HG02678 (cell line): ENCODE measurements at regions not wholly inside any gene's neighbourhood (a gene's known extent, or its start where the extent isn't known, plus 50 kb on each side); places are given as distances from the start of the nearest gene placed in this dataset.

ENCODE experiments used
- ATAC-seq: cut with Tn5 transposase; IDR thresholded peaks from one replicate; pipeline ENCODE4 v1.9.1; 2021; ENCODE audit warnings: mild to moderate bottlenecking, moderate library complexity; ENCODE audit not compliant: unreplicated experiment

DNA sequence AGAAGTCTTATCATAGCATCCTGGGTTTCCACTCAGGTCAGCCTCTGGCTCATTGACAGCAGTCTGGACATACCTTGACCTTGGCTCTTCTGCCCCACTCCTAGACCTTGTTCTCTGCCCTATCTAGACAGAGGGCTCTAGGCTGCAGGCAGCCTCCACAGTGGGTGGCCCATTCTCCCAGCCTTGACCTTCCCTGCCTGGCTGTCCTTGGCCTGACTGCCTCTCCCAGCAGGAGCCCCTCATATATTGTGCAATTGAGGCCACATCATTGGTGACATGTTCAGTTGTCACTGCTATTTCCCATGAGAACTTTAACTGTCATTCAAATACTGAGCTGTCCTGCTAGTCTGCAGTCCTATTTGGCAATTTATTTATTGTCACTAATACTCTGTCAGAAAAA, 503.4 kb downstream of the PLXNA4 start:
- ATAC-seq, result no peak

DNA sequence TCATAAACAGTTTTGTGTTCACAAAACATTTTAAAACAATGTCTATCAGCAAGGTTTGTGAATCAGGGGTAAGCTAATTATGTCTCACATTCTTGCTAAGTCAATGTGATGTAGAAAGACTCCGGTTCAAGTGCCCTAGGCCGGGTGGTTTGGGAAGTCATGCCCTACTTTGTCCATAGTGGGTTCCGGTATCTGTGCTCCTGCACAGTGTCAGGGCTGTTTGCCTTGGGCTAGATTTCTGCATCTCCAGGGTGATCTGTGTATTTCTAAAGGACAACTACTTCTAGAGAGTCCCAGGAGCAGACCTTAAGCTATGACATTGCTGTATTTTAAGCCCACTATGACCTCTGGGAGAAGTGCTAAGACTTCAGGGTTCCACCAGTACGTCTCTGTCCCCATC, 504.1 kb downstream of the PLXNA4 start:
- no peak for ATAC-seq

DNA sequence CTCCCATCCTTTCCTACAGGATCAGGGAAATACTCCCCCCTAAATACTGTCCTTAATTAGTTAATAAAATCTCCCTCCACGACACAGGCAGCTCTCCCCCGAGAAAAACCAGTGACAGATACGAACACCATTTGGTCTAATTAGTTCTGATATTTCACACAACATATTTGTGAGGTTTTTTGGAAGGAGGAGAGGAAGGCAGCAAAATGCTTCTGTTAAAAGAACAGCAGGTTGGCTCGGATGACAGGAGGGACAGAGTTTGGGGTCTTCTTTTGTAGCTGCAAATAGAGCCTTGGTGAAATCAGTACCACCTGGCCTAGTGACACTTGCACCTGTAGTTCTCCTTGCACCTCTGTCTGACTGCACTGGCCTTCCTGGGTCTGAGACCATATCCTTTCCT, 507.0 kb downstream of the PLXNA4 start:
- ATAC-seq, result no peak

DNA sequence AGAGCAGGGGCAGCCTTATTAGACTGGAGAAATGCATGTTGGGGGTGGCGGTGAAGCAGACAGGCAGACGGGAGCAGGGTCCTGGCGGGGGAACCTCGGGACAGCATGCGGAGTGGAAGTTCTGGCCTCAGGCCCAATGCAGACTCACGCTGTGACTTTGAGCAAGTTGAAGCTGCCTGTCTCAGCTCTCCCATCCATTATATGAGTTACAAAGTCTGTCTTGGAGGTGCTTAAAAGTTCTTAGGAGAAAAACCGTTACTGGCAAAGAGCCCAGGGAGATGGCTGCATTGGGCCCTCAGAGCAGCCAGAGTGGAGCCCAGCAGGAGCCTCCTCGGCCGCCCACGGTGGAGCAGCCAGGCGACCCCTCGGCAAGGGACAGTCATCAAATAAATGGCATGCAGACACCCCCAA, 509.5 kb downstream of the PLXNA4 start:
- ATAC-seq, result no peak

DNA sequence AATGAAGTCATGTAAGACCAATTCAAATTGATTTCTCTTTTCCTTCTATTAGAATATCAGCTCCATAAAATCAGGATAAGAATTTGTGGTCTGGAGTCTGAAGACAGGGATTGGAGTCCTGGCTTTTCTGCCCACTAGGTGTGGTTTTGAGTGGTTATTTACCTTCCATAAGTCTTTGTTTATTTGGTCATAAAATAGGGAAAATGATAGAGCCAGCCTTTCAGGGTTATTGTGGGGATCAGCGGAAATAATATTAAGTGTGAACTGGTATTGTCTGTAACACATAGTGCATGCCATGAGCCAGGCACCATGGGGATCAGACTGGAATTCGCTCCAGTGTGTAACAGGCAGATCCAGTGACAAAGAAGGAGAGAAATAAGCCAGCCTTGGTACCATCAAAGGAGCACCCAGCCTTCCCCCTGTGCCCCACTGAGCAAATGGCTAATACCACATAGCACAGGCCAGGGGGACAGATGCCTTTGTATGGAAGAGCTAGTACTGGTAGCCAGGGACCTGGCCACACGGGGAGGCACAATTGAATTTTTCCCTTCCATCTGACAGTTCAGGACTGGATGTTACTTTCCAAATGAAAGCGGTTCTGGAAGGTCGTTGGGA, 509.7 kb upstream of the PODXL start:
- no peak for ATAC-seq

DNA sequence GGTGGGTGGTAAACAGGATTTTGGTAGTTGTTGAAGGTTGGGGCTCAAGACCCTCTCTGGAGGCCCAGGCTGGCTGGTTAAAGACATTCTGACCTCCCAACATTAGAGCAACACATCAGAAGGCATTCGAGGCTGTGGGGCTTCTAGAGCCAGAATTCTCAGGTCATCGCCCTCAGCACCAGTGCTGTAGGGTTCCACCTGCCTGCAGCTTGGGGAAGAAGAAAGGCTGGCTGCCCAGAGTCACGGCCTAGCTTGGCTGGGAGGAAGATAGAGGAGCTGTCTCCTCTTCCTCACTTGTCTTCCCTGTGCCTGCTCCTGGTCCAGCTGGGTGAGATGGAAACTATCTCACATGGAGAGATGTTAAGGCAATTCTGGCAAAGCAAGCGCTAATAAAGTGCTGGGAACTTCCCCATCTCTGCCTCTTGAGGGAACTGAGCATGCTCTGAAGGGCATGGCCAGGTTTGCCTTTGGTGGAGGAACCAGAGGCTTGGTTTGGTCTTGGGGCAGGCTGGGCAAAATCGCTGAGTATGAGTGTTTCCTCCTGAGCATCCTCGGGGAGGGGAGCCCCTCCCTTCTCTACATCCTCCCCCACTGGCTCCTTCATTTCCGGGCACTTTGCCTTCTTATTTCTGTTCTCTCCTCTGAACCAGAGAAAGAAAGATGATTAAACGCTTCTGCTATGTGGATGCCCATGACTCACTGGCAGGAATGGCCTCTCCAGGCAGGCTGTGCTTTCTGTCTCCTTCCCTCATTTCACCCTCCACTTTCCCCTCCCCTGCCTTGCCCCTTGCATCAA, 509.0 kb upstream of the PODXL start:
- no peak for ATAC-seq

DNA sequence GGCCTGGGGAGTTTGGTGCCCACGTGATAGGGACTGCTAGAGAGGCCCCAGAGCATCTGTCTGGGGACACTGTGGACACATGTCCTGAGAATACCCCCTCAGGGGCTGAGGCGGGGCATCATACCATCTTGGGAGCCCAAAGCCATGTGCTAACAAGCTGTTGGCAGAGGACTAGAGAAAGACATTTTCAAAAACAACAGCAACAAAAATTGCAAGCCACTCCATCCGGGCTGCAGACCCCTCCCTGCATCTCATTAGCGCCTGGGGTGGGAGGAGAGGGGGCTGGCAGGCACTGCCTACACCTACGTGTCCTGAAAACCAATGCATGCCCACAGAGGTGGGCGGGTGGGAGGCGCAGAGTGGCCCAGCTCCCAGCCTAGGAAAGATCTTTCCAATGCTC, 507.4 kb upstream of the PODXL start:
- ATAC-seq, result no peak

DNA sequence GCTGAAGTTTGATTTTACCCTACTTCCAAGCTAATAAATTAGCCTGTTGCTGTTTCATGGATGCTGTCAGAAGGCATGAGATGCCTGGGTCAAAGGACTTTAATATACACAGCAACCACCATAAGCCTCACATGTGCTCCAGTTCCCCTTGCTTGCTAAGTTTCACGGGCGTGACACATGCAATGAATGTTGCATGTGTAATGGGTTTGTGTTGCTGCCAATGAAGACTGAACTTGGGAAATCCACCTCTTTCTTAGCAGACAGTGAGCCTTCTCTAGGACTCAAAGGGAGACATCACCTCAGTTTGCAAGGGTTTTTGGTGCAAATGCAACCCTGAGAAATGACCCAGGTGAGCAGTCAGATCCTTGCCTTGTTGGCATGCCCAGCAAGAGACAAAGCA, 505.5 kb upstream of the PODXL start:
- no peak for ATAC-seq

DNA sequence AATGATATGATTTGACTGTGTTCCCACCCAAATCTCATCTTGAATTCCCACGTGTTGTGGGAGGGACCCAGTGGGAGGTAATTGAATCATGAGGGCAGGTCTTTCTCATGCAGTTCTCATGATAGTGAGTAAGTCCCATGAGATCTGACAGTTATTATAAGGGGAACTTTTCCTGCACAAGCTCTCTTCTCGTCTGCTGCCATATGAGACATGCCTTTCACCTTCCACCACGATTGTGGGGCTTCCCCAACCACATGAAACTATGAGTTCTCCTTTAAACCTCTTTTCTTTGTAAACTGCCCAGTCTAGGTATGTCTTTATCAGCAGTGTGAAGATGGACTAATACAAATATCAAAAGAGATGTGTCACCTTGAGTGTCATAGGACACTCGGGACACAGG, 502.7 kb upstream of the PODXL start:
- ATAC-seq, result no peak

DNA sequence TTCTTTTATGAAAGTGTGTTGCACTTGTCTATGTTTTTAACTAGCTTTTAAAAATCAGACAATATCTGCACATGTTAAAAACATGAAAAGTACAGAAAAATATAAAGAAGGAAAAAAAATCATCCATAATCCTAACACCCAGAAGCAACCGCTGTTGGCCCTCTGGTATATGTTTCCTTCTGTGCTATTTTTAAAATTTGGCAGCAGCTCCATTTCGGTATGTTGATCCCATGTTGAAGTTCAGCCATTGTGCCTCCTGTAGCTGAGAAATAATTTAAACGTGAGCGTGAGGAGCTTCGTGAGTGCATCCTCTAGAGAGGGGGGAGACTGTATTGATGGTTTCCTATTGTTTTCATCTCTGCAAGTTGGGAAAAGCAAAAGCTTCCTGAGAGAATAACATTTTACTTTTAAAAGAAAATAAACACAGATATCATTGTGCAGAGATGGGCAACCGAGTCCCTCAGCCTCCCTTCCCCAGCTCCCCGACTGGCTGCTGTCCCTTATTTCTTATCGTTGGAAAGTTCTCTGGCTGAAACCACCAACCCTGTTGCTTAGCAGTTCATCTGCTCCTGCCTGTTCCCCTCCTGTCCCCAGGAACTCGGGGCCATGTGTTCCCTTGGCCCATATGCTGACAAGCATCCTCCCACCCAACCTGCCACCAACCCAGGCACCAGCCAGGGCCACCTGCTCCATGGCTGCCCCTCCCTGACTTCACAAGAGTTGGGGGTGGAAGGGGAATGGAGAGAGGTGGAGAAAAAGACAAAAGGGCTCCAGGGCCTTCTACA, 499.1 kb upstream of the PODXL start:
- no peak for ATAC-seq

DNA sequence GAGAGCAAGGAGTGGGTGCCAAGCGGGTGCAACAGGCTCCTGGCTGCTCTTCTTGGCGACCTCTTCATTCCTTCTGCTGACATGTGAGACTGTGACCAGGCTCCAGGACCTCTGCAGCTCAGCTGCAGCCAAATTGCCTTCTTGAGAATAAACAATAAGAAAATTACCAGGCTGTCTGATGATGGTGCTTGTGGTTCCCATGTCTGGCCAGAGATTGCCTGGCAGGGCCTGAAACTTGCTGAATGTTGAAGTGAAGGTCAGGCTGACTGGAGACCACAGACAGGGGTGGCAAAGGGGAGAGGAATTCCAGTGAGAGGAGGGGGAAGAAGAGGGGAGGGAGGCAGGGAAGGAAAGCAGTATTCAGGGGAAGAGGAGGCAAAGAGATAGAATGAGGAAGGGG, 497.4 kb upstream of the PODXL start:
- ATAC-seq, result no peak

DNA sequence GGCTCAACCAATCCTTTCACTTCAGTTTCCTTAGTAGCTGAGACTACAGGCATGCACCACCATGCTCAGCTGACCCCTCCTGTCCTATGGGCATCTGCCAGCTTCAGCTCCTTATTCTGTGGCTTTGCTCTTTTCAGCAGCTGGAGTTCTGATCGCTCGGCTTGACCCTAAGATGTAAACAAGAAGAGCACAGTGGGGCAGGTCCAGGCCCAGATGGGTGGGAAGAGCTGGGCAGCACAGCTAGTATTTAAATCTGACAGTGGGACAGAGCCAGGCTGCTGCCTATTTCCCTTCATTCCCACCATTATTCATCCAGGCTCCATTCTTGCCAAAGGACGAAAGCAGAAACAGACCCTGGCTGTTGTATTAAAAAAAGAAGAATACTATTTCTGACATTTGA, 494.9 kb upstream of the PODXL start:
- ATAC-seq, result no peak

DNA sequence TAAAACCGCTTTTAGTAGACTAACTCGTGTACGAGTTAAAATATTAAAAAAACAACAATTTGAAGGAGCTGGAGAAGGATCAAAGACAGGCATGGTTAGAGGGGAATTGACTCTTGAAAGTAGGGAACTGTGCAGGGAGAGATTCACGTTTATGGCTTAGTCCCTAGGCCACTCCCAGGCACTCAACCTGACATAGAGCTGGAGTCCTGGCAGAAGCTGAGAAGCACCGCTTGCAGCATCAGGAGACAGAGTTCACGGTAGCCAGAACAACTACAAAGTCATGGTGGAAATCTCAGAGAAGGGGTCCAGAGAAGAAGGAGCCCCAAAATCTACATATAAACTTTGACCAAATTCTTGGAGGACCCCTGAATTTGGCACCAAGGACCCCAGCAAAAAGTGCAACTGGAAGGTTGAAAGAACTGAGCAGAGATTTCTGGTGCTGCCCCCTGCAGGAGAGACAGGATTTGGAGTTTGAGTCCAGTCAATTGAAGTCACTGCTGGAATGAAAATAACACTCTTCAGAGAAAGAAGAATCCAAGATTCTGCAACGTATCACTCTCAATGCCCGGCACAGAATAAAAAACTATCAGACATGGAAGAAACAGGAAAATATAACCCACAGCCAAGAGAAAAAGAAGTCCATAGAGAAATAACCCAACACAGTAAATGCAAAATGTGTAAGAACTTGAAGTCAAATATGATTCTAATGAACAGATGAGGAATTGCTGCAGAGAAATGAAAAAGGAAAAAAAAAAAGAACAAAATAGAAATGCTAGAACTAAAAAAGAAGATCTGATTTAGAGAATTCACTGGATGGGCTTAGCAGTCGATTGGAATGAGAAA, 493.3 kb upstream of the PODXL start:
- no peak for ATAC-seq

DNA sequence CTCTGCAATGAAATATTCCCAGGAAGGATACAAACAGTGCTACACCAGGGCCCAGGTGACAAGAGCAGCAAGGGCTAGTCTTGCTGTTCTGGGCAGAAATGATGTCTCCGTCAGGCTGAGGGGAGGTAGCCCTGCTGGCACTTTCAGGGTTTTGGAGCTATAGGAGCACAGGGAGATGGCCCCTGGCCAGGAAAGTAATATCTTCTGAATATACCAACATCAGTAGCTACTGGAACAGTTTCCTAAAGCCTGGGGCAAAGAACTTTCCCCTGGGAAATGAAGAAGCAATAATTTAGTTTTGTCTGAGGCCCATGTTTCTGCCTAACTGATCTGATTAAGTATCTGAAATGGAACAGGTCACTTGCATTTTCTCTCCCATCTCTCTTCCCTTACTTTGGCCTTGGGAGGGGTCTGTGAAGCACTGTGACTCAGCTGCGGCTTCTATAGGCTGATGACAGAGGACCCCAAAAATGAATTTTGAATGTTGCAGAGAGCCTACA, 489.1 kb upstream of the PODXL start:
- ATAC-seq, result no peak

DNA sequence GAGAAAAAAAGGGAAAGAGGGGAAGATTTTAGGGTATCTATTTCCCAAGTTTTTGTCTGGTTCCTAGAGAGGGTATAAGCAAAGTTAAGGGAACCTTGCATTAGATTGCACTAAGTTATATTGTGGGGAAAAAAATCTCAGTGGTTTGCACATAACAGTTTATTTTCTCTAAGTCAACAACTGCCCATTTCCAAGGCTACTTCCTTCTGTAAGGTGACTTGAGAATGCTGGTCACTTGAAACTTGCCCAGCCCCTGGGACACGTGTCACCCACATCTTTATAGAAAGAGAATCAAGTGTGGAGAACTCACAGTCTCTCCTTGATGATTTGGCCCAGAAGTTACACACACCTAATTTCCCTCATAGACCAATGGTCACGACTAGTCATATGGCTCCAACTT, 488.6 kb upstream of the PODXL start:
- ATAC-seq, result no peak

DNA sequence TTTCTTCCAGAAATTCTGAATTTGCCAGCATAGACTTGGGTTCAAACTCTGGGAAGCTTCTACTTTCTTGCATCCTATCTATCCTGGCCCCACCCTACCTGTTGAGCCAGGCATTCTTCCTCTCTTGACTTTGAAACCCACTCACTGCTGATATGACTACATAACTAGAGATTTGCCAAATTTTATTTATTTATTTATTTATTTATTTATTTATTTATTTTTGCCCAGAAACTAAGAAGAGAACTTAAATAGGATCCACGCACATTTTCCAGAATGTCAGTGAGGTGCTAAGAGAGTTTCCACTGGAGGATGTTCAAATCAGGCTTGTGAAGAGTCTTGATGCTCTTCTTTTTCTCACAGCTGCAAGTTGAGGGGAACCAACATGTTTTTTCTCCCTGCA, 487.8 kb upstream of the PODXL start:
- no peak for ATAC-seq

DNA sequence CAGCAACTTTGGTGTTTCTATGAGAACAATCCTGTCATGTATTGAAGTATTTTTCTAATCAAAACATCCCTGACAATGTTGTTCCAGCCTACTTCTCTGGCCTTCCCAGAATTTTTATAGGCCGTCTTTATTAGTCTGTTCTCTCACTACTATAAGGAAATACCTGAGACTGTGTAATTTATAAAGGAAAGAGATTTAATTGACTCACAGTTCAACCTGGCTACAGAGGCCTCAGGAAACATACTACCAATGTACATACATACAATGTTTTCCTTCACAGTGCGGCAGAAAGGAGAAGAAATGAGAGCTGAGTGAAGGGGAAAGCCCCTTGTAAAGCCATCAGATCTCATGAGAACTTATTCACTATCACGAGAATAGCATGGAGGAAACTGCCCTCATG, 484.7 kb upstream of the PODXL start:
- ATAC-seq, result no peak

DNA sequence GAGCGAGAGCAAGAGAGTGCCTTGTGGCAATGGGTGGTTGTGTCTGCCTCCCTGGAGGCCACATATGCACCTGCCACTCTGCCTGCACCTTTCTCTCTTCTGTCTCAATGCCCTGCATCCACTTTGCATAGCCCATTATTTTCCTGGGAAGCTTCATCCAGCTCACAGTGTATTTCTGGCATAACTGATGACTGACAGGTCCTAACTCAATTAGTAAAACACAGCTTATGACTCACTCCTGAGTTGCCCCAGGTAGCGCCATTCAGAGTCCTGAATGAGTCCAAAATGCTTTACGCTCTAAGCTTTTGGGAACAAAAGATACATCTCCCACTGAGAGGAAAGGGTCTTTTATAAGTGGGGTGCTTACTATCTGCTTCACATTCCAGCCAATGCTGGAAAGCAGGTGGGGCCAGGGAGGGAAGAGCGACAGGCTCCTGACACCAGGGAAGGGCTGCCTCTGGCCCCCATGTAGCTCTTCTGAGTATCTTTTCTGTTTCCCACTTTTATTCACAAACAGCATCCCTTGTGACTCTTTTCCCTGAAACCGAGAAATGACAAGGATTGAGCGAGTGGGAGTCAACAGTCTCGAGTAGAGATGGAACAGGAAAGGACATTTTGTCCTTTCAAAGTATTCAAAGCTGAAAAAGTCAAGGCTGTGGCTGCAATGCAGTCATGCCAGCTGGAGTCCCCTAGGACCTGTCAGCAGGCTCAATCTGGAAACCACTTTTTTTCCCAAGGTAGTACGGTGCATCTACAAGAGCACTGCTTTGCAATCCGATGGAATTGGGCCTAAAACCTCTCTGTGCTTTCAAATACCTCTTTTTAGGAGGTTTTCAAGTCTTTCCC, 479.3 kb upstream of the PODXL start:
- ATAC-seq, result no peak

DNA sequence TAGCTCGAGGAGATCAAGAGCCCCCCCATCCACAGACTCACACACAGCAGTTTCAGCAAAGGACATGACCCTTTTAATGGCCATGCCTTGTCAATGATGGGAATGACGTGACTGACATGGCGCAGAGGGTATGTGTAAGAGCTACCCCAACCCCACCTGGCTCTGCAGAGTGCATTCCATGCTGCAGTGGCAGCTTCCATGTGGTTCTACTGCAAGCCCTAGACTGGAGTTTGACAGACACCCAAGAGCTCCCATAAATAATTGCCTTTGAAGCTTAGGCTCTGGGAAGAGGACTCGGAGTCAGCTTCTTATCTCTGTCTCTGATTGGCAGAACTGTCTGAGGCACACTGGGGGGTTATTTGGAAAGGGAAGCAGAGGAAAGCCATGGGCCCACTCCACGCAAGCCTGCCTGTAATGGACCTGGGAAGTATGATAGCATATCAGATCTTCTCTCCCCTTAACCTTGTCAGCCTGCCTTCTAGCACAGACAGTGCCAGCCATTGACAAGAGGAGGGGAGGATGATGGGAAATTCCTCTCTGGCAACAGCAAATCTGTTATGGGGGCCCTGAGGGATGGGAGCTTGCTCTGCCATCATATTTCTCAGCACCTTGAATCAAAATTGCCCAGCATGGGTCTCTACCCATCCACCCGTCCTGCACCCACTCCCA, 478.5 kb upstream of the PODXL start:
- ATAC-seq, result no peak

DNA sequence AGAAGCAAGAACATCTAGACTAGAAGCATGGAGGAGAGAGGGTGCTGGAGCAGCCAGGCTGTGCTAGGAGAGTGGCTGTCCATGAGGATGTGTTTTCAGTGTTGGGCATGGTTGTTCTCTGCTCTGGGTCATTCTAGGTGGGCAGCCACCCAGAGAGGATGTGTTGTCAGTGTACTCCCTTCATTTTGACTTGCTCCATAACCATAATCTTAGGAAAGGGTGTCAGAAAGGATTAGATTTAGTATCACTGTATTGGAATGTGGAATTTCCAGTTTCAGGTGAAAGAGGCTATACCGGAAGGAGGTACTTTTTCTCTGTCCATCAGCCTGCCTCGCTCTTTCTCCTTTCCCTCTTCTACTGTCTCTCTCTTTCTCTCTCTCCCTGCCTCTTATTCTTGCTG, 474.5 kb upstream of the PODXL start:
- ATAC-seq, result no peak
